ENCODE measurements at regions not wholly inside any gene's neighbourhood (a gene's known extent, or its start where the extent isn't known, plus 50 kb on each side); places are given as distances from the start of the nearest gene placed in this dataset.

GRCh38 chr2:189233527-189233926 lies 54.0 kb upstream of the COL5A2 start (continued):
- TF ChIP-seq ZNF462 (CRISPR knock-in tag; IDR thresholded peaks at IDR 0.05) (no peak), REST (IDR thresholded peaks at IDR 0.05; ENCODE audit: unreplicated experiment) (no peak)
- TF ChIP-seq, protein P1, sequence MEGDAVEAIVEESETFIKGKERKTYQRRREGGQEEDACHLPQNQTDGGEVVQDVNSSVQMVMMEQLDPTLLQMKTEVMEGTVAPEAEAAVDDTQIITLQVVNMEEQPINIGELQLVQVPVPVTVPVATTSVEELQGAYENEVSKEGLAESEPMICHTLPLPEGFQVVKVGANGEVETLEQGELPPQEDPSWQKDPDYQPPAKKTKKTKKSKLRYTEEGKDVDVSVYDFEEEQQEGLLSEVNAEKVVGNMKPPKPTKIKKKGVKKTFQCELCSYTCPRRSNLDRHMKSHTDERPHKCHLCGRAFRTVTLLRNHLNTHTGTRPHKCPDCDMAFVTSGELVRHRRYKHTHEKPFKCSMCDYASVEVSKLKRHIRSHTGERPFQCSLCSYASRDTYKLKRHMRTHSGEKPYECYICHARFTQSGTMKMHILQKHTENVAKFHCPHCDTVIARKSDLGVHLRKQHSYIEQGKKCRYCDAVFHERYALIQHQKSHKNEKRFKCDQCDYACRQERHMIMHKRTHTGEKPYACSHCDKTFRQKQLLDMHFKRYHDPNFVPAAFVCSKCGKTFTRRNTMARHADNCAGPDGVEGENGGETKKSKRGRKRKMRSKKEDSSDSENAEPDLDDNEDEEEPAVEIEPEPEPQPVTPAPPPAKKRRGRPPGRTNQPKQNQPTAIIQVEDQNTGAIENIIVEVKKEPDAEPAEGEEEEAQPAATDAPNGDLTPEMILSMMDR (conservative IDR thresholded peaks at IDR 0.05; ENCODE audit: low read depth in 2 of 2): no peak
- TF ChIP-seq, protein P2, sequence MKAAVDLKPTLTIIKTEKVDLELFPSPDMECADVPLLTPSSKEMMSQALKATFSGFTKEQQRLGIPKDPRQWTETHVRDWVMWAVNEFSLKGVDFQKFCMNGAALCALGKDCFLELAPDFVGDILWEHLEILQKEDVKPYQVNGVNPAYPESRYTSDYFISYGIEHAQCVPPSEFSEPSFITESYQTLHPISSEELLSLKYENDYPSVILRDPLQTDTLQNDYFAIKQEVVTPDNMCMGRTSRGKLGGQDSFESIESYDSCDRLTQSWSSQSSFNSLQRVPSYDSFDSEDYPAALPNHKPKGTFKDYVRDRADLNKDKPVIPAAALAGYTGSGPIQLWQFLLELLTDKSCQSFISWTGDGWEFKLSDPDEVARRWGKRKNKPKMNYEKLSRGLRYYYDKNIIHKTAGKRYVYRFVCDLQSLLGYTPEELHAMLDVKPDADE (IDR thresholded peaks at IDR 0.05): no peak

All from GM23338 (cell line).